ENCODE measurements at regions not wholly inside any gene's neighbourhood (a gene's known extent, or its start where the extent isn't known, plus 50 kb on each side); places are given as distances from the start of the nearest gene placed in this dataset.

DNA sequence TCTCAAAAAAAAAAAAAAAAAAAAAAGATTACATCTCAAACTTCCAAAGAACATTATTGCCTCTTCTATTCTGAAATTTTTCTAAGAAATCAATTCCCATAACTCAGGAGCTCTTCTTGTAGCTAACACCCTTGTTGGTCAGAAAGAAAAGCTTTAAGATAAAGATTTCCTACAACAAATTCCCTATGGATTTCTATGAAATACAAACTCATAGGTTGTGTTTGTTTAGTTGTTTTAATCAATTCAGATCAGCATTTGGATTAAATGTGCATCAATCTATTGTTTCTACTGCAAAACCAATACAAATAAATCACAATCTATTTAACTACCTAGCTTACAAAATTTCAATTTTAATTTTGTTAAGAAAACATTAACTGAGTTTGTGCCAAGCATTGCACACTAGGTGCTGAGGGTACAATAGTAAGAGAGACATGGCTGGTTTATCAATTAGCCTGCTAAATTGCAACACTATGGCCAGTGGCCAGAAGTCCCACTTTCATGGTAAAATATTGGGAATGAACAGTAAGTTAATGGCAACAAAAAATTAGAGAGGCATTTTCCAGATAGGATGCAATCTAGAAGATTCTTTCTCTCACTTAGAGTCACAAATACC, 80.2 kb upstream of the MYCN start:
- TF ChIP-seq POLR2AphosphoS5 (IDR thresholded peaks at IDR 0.05; ENCODE audit: low read depth, low read length) (no peak), TAF1 (IDR thresholded peaks at IDR 0.05; ENCODE audit: borderline replicate concordance, insufficient read depth, low read length) (no peak), SIN3A (IDR thresholded peaks at IDR 0.05; ENCODE audit: borderline replicate concordance, insufficient read depth, low read length) (no peak), FOXP2 (optimal IDR thresholded peaks at IDR 0.05; ENCODE audit: borderline replicate concordance, extremely low read depth, extremely low read length, insufficient read depth) (no peak)
- TF ChIP-seq, protein P1, sequence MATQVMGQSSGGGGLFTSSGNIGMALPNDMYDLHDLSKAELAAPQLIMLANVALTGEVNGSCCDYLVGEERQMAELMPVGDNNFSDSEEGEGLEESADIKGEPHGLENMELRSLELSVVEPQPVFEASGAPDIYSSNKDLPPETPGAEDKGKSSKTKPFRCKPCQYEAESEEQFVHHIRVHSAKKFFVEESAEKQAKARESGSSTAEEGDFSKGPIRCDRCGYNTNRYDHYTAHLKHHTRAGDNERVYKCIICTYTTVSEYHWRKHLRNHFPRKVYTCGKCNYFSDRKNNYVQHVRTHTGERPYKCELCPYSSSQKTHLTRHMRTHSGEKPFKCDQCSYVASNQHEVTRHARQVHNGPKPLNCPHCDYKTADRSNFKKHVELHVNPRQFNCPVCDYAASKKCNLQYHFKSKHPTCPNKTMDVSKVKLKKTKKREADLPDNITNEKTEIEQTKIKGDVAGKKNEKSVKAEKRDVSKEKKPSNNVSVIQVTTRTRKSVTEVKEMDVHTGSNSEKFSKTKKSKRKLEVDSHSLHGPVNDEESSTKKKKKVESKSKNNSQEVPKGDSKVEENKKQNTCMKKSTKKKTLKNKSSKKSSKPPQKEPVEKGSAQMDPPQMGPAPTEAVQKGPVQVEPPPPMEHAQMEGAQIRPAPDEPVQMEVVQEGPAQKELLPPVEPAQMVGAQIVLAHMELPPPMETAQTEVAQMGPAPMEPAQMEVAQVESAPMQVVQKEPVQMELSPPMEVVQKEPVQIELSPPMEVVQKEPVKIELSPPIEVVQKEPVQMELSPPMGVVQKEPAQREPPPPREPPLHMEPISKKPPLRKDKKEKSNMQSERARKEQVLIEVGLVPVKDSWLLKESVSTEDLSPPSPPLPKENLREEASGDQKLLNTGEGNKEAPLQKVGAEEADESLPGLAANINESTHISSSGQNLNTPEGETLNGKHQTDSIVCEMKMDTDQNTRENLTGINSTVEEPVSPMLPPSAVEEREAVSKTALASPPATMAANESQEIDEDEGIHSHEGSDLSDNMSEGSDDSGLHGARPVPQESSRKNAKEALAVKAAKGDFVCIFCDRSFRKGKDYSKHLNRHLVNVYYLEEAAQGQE (IDR thresholded peaks at IDR 0.05; ENCODE audit: insufficient read depth in 1 of 2, low read depth in 2 of 2, low read length in 2 of 2), result no peak

DNA sequence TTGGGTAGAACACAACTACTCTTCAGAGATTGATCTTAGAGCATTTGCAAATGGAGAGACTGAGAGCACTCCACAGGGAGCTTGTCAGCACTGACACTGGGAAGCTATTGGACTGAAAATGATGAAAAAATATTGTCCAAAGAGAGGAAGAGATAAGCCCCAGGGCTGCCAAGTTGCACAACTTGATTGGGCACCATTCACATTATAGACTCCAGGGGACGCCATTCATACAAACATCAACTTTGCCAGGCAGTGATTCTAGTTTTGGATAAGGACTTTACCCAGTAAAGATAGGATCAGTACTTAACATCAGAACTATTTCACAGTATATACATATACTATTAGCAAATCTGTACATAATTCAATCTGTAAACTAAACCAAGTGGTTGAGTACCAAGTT, 79.6 kb upstream of the MYCN start:
- no peak for TF ChIP-seq FOXP2 (optimal IDR thresholded peaks at IDR 0.05; ENCODE audit: borderline replicate concordance, extremely low read depth, extremely low read length, insufficient read depth)
- no peak for TF ChIP-seq POLR2AphosphoS5 (IDR thresholded peaks at IDR 0.05; ENCODE audit: low read depth, low read length)
- no peak for TF ChIP-seq TAF1 (IDR thresholded peaks at IDR 0.05; ENCODE audit: borderline replicate concordance, insufficient read depth, low read length)
- no peak for TF ChIP-seq SIN3A (IDR thresholded peaks at IDR 0.05; ENCODE audit: borderline replicate concordance, insufficient read depth, low read length)
- TF ChIP-seq, protein P1 (IDR thresholded peaks at IDR 0.05; ENCODE audit: insufficient read depth in 1 of 2, low read depth in 2 of 2, low read length in 2 of 2), result no peak

GRCh38 chr2:15861172-15861822, 79.1 kb upstream of the MYCN start:
- no peak for TF ChIP-seq SIN3A (IDR thresholded peaks at IDR 0.05; ENCODE audit: borderline replicate concordance, insufficient read depth, low read length)
- TF ChIP-seq FOXP2 (optimal IDR thresholded peaks at IDR 0.05; ENCODE audit: borderline replicate concordance, extremely low read depth, extremely low read length, insufficient read depth), result no peak
- no peak for TF ChIP-seq POLR2AphosphoS5 (IDR thresholded peaks at IDR 0.05; ENCODE audit: low read depth, low read length)
- TF ChIP-seq, protein P1 (IDR thresholded peaks at IDR 0.05; ENCODE audit: insufficient read depth in 1 of 2, low read depth in 2 of 2, low read length in 2 of 2), result no peak
- no peak for TF ChIP-seq TAF1 (IDR thresholded peaks at IDR 0.05; ENCODE audit: borderline replicate concordance, insufficient read depth, low read length)

GRCh38 chr2:15861898-15862297, 78.5 kb upstream of the MYCN start:
- TF ChIP-seq SIN3A (IDR thresholded peaks at IDR 0.05; ENCODE audit: borderline replicate concordance, insufficient read depth, low read length), result no peak
- TF ChIP-seq, protein P1 (IDR thresholded peaks at IDR 0.05; ENCODE audit: insufficient read depth in 1 of 2, low read depth in 2 of 2, low read length in 2 of 2), result no peak
- no peak for TF ChIP-seq POLR2AphosphoS5 (IDR thresholded peaks at IDR 0.05; ENCODE audit: low read depth, low read length)
- TF ChIP-seq FOXP2 (optimal IDR thresholded peaks at IDR 0.05; ENCODE audit: borderline replicate concordance, extremely low read depth, extremely low read length, insufficient read depth), result no peak
- no peak for TF ChIP-seq TAF1 (IDR thresholded peaks at IDR 0.05; ENCODE audit: borderline replicate concordance, insufficient read depth, low read length)
